HG02852 (cell line): ENCODE measurements at regions not wholly inside any gene's neighbourhood (a gene's known extent, or its start where the extent isn't known, plus 50 kb on each side); places are given as distances from the start of the nearest gene placed in this dataset.

Experiments used
- ATAC-seq: cut with Tn5 transposase; IDR thresholded peaks from one replicate; pipeline ENCODE4 v1.9.1; 2021; ENCODE audit warnings: mild to moderate bottlenecking, moderate library complexity; ENCODE audit not compliant: unreplicated experiment

GRCh38 chr2:137729305-137729704 lies 235.0 kb upstream of the HNMT start:
- ATAC-seq, result no peak

GRCh38 chr2:137737559-137737958 lies 226.7 kb upstream of the HNMT start:
- no peak for ATAC-seq

- no peak for ATAC-seq
Observed at GRCh38 chr2:137741784-137742362, 222.4 kb upstream of the HNMT start.

GRCh38 chr2:137747509-137747908 lies 216.8 kb upstream of the HNMT start:
- ATAC-seq, result no peak

GRCh38 chr2:137748533-137748932 lies 215.7 kb upstream of the HNMT start:
- ATAC-seq, result no peak

GRCh38 chr2:137764646-137765045 lies 199.6 kb upstream of the HNMT start:
- ATAC-seq, result no peak

GRCh38 chr2:137769406-137769805 lies 194.9 kb upstream of the HNMT start:
- no peak for ATAC-seq

- no peak for ATAC-seq
Observed at GRCh38 chr2:137770166-137770565, 194.1 kb upstream of the HNMT start.

- ATAC-seq, result peak; percentile 67
Observed at GRCh38 chr2:137771064-137771463, 193.2 kb upstream of the HNMT start.

GRCh38 chr2:137772451-137772850 lies 191.8 kb upstream of the HNMT start:
- ATAC-seq, result no peak

- ATAC-seq, result no peak
Observed at GRCh38 chr2:137775529-137775928, 188.7 kb upstream of the HNMT start.

- peak; percentile 65 for ATAC-seq
Observed at GRCh38 chr2:137776697-137777096, 187.6 kb upstream of the HNMT start.

GRCh38 chr2:137797641-137798040 lies 166.6 kb upstream of the HNMT start:
- ATAC-seq, result peak; percentile 86

GRCh38 chr2:137799600-137799999 lies 164.7 kb upstream of the HNMT start:
- ATAC-seq, result no peak

GRCh38 chr2:137800386-137800785 lies 163.9 kb upstream of the HNMT start:
- ATAC-seq, result no peak

- ATAC-seq, result no peak
Observed at GRCh38 chr2:137801228-137801627, 163.0 kb upstream of the HNMT start.

- no peak for ATAC-seq
Observed at GRCh38 chr2:137802038-137802437, 162.2 kb upstream of the HNMT start.

GRCh38 chr2:137806068-137806805 lies 158.0 kb upstream of the HNMT start:
- no peak for ATAC-seq

GRCh38 chr2:137809252-137809651 lies 155.0 kb upstream of the HNMT start:
- no peak for ATAC-seq

- ATAC-seq, result no peak
Observed at GRCh38 chr2:137809837-137810236, 154.4 kb upstream of the HNMT start.

GRCh38 chr2:137812517-137812916 lies 151.8 kb upstream of the HNMT start:
- no peak for ATAC-seq

GRCh38 chr2:137813176-137813575 lies 151.1 kb upstream of the HNMT start:
- ATAC-seq, result no peak

GRCh38 chr2:137817058-137817457 lies 147.2 kb upstream of the HNMT start:
- no peak for ATAC-seq
